ENCODE measurements at regions not wholly inside any gene's neighbourhood (a gene's known extent, or its start where the extent isn't known, plus 50 kb on each side); places are given as distances from the start of the nearest gene placed in this dataset.

DNA sequence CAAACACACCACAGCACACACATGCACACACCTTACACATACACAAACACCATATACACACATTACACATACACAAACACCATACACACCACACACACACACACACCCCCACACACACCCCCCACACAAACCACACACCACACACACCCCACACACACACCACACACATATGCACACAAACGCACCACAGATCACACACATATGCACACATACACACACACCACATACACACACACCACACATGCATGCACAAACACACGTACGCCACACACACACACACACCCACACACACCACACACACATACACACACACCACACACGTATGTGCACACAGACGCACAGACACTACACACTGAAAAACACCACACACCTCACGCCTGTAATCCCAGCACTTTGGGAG is 166.0 kb downstream of the AHSP start:
- no peaks in the 10 kb centered on the region for H3K9me3 ChIP-seq
- ATAC-seq (no peak), DNase-seq (no peak), FAIRE-seq (no peak)
- H3K27me3 ChIP-seq = no peaks in the 10 kb centered on the region
- intact Hi-C loops (cut with DNase I) = no loop called here
- no peak for TF ChIP-seq CTCF (IDR thresholded peaks at IDR 0.05)
- H3K4me3 ChIP-seq = no peak overlapping the region
- no peaks in the 10 kb centered on the region for H3K4me1 ChIP-seq
- H3K36me3 ChIP-seq = no peaks in the 10 kb centered on the region
- WGBS, 2 donors = 76 to 89% methylated on average over 6 of the region's 6 CpGs
- no peak overlapping the region for H3K27ac ChIP-seq

DNA sequence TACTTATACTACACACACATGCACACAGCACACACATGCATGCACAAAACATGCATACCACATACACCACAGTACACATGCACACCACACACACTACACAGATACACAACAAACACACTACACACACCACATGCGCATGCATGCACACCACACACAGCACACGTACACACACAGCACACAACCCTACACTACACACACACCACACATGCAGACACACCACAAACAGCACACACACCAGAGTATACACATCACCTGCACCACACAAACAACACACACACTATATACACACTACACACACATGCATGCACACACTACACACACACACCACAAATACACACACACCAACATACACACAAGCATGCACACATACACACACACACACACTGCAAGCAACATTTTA is 166.8 kb downstream of the AHSP start:
- Histone ChIP-seq H3K4me1 (no peaks in the 10 kb centered on the region), H3K27me3 (no peaks in the 10 kb centered on the region), H3K36me3 (no peaks in the 10 kb centered on the region), H3K27ac (no peak overlapping the region), H3K9me3 (no peaks in the 10 kb centered on the region), H3K4me3 (no peak overlapping the region)
- WGBS, 2 donors = 87 to 91% methylated on average over 2 of the region's 2 CpGs
- no peak for TF ChIP-seq CTCF (IDR thresholded peaks at IDR 0.05)
- FAIRE-seq (no peak), ATAC-seq (no peak), DNase-seq (no peak)
- intact Hi-C loops (cut with DNase I) = no loop called here

- H3K4me3 ChIP-seq = no peak overlapping the region
- no peaks in the 10 kb centered on the region for H3K4me1 ChIP-seq
- TF ChIP-seq CTCF (IDR thresholded peaks at IDR 0.05) = no peak
- intact Hi-C loops (cut with DNase I) = no loop called here
- no peak for DNase-seq
- no peaks in the 10 kb centered on the region for H3K36me3 ChIP-seq
- no peaks in the 10 kb centered on the region for H3K27me3 ChIP-seq
- no peak for ATAC-seq
- H3K27ac ChIP-seq = no peak overlapping the region
- WGBS, 2 donors = 63 to 65% methylated on average over 4 of the region's 4 CpGs
- no peaks in the 10 kb centered on the region for H3K9me3 ChIP-seq
- no peak for FAIRE-seq
Measured at GRCh38 chr16:31695667-31696066, 168.0 kb downstream of the AHSP start.

DNA sequence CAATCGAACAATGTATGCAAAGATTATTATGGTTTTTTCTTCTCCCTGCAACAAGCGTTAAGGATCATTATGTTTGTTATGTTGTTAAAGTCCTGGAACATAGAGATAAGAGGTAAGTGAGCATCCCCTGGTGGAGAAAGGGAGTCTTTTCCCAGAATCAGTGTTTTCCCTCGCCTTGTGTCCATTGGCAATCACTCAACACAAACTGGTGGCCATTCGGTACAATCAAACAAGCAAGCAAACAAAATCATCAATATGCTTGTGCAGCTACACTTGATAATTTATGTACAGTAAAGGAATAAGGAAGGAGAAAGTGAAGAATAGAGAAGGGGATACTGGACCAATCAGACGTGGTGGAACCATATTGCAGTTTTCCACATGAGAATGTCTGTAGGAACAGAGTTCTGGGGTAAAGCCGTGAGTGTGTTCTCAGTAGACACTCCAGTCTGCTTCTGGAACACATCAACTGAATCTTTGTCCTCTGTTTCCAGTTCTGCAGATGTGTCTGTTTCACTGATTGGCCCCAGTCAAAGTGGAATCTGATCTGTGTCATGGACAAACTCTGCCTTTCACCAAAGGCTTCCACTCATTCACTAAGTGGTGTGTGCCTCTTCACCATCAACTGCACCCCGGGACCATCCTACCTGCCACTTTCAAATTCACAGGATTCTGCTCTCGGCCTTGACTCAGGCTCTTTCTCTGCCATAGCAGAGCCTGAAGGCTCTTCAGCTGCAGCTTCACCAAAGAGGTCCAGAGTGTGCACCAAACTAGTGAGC is 169.5 kb downstream of the AHSP start:
- TF ChIP-seq CTCF (IDR thresholded peaks at IDR 0.05) = peak in 1 of 4 donors; percentile 17
- no peaks in the 10 kb centered on the region for H3K27me3 ChIP-seq
- no peak overlapping the region for H3K27ac ChIP-seq
- FAIRE-seq (no peak), ATAC-seq (no peak), DNase-seq (no peak)
- H3K9me3 ChIP-seq = no peaks in the 10 kb centered on the region
- 28 to 35% methylated on average over 8 of the region's 8 CpGs for WGBS, 2 donors
- H3K4me3 ChIP-seq = no peak overlapping the region
- H3K4me1 ChIP-seq = peaks cover 0 to 8% (median 7%) of the 10 kb centered on the region in 3 donors
- intact Hi-C loops (cut with DNase I) = no loop called here
- H3K36me3 ChIP-seq = no peaks in the 10 kb centered on the region

- Histone ChIP-seq H3K4me3 (no peak overlapping the region), H3K27me3 (no peaks in the 10 kb centered on the region), H3K9me3 (no peaks in the 10 kb centered on the region), H3K4me1 (peaks cover 0 to 8% (median 7%) of the 10 kb centered on the region in 3 donors), H3K36me3 (no peaks in the 10 kb centered on the region), H3K27ac (no peak overlapping the region)
- intact Hi-C loops (cut with DNase I) = no loop called here
- ATAC-seq (no peak), DNase-seq (no peak), FAIRE-seq (no peak)
- no peak for TF ChIP-seq CTCF (IDR thresholded peaks at IDR 0.05)
- WGBS, 2 donors = 69 to 80% methylated on average over 4 of the region's 4 CpGs
Measured at GRCh38 chr16:31697744-31698125, 170.0 kb downstream of the AHSP start.

Data from pancreas (tissue), 10 donors.